Liver (tissue), 3 donors: ENCODE measurements at regions not wholly inside any gene's neighbourhood (a gene's known extent, or its start where the extent isn't known, plus 50 kb on each side); places are given as distances from the start of the nearest gene placed in this dataset.

Experiments
- EGR1 ChIP-seq, 2 donors: IDR thresholded peaks; 2 replicates each; pipeline ENCODE4 v1.6.1; 2016 to 2018; ENCODE audit warnings: antibody characterized with exemption in 2 of 2, low read depth in 2 of 2
- FOXA1 ChIP-seq: IDR thresholded peaks from 2 replicates; pipeline ENCODE4 v1.6.1; 2016; ENCODE audit warnings: antibody characterized with exemption
- GABPA ChIP-seq, 2 donors: IDR thresholded peaks in 1 of 2; conservative IDR thresholded peaks in 1 of 2; 2 replicates each; pipeline ENCODE4 v1.6.1; 2016; ENCODE audit warnings: antibody characterized with exemption in 2 of 2, mild to moderate bottlenecking in 1 of 2, moderate library complexity in 1 of 2
- JUND ChIP-seq, 2 donors: IDR thresholded peaks; 2 replicates each; pipeline ENCODE4 v1.6.1; 2016; ENCODE audit warnings: antibody characterized with exemption in 2 of 2
- RAD21 ChIP-seq, 2 donors: IDR thresholded peaks; 2 replicates each; pipeline ENCODE4 v1.6.1; 2016; ENCODE audit warnings: antibody characterized with exemption in 2 of 2, mild to moderate bottlenecking in 2 of 2
- SP1 ChIP-seq: IDR thresholded peaks from 2 replicates; pipeline ENCODE4 v1.6.1; 2018; ENCODE audit warnings: antibody characterized with exemption, mild to moderate bottlenecking
- TAF1 ChIP-seq: conservative IDR thresholded peaks from 2 replicates; pipeline ENCODE4 v1.6.1; 2016; ENCODE audit warnings: antibody characterized with exemption, mild to moderate bottlenecking
- YY1 ChIP-seq: IDR thresholded peaks from 2 replicates; pipeline ENCODE4 v1.6.1; 2016; ENCODE audit warnings: antibody characterized with exemption, mild to moderate bottlenecking
- ZBTB33 ChIP-seq: IDR thresholded peaks from 2 replicates; pipeline ENCODE4 v1.6.1; 2016; ENCODE audit warnings: antibody characterized with exemption
- TF ChIP-seq, protein P1 (sequence below): fragments of 150-350 bp; IDR thresholded peaks from 2 replicates; pipeline ENCODE4 v1.5.1; 2017; ENCODE audit warnings: improper control_type of control experiment, low read depth, low read length; ENCODE audit not compliant: missing input control
- TF ChIP-seq, protein P2 (sequence below): IDR thresholded peaks from 2 replicates; pipeline ENCODE4 v1.6.1; 2016; ENCODE audit warnings: antibody characterized with exemption
- TF ChIP-seq, protein P3 (sequence below): IDR thresholded peaks from 2 replicates; pipeline ENCODE4 v1.6.1; 2016; ENCODE audit warnings: antibody characterized with exemption, mild to moderate bottlenecking
- donor health status: healthy.
- donor health status: healthy.

DNA sequence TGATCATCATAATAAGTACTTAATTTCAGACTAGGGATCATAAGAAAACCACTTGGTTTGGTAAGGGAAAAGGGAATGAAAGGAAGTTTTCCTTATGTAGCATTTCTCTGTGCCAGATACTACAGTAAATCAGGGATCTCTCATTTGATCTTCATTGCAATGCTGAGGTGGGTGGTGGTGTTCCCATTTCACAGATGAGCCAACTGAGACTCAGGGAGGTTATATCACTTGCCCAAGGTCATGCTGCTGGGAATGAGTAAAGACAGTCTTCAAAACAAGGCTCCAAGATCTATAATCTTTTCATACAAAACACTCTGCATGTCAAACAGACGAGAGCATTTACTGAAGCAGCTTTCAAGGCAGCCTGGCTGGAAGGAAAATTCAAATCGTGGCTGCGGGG lies 124.6 kb downstream of the GP2 start:
- TF ChIP-seq RAD21 (IDR thresholded peaks at IDR 0.05) (no peak), SP1 (no peak), TAF1 (no peak), ZBTB33 (no peak), GABPA (IDR thresholded peaks at IDR 0.05 in 1 of 2, conservative IDR thresholded peaks at IDR 0.05 in 1 of 2) (no peak), JUND (IDR thresholded peaks at IDR 0.05) (no peak), YY1 (no peak), EGR1 (IDR thresholded peaks at IDR 0.05; ENCODE audit: low read depth in 2 of 2) (no peak), FOXA1 (no peak)
- TF ChIP-seq, protein P1, sequence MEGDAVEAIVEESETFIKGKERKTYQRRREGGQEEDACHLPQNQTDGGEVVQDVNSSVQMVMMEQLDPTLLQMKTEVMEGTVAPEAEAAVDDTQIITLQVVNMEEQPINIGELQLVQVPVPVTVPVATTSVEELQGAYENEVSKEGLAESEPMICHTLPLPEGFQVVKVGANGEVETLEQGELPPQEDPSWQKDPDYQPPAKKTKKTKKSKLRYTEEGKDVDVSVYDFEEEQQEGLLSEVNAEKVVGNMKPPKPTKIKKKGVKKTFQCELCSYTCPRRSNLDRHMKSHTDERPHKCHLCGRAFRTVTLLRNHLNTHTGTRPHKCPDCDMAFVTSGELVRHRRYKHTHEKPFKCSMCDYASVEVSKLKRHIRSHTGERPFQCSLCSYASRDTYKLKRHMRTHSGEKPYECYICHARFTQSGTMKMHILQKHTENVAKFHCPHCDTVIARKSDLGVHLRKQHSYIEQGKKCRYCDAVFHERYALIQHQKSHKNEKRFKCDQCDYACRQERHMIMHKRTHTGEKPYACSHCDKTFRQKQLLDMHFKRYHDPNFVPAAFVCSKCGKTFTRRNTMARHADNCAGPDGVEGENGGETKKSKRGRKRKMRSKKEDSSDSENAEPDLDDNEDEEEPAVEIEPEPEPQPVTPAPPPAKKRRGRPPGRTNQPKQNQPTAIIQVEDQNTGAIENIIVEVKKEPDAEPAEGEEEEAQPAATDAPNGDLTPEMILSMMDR, result no peak
- TF ChIP-seq, protein P2, sequence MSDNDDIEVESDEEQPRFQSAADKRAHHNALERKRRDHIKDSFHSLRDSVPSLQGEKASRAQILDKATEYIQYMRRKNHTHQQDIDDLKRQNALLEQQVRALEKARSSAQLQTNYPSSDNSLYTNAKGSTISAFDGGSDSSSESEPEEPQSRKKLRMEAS, result no peak
- TF ChIP-seq, protein P3, sequence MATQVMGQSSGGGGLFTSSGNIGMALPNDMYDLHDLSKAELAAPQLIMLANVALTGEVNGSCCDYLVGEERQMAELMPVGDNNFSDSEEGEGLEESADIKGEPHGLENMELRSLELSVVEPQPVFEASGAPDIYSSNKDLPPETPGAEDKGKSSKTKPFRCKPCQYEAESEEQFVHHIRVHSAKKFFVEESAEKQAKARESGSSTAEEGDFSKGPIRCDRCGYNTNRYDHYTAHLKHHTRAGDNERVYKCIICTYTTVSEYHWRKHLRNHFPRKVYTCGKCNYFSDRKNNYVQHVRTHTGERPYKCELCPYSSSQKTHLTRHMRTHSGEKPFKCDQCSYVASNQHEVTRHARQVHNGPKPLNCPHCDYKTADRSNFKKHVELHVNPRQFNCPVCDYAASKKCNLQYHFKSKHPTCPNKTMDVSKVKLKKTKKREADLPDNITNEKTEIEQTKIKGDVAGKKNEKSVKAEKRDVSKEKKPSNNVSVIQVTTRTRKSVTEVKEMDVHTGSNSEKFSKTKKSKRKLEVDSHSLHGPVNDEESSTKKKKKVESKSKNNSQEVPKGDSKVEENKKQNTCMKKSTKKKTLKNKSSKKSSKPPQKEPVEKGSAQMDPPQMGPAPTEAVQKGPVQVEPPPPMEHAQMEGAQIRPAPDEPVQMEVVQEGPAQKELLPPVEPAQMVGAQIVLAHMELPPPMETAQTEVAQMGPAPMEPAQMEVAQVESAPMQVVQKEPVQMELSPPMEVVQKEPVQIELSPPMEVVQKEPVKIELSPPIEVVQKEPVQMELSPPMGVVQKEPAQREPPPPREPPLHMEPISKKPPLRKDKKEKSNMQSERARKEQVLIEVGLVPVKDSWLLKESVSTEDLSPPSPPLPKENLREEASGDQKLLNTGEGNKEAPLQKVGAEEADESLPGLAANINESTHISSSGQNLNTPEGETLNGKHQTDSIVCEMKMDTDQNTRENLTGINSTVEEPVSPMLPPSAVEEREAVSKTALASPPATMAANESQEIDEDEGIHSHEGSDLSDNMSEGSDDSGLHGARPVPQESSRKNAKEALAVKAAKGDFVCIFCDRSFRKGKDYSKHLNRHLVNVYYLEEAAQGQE, result no peak
